ENCODE measurements at regions not wholly inside any gene's neighbourhood (a gene's known extent, or its start where the extent isn't known, plus 50 kb on each side); places are given as distances from the start of the nearest gene placed in this dataset.
A peak's percentile ranks its signal among the peaks of the same experiment; 100 is the strongest.

- intact Hi-C loops (cut with DNase I), result no loop called here
- DNase-seq, result no peak
Observed at GRCh38 chr20:16124911-16125776, 448.1 kb downstream of the KIF16B start.

DNA sequence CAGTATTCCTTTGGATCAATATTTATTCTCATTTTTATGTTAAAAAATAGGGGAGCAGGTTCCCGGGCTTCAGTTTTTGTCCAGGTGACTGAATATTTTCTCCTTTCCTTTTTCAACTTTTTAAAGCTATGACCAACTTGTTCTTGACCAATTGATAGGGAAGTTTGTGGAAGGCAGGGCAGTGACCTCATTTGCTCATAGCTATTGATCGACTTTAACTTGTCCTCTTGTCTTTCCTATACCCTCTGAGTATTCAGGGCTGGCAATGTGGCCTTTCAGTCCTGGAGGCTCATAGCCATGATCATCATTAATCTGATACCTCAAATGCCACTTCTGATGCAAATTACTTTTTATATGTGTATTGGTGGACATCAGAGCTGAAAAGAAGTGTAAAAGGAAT, 448.8 kb downstream of the KIF16B start:
- DNase-seq, result no peak
- intact Hi-C loops (cut with DNase I), result no loop called here

GRCh38 chr20:16123623-16124022, 449.6 kb downstream of the KIF16B start:
- no peak for DNase-seq

DNA sequence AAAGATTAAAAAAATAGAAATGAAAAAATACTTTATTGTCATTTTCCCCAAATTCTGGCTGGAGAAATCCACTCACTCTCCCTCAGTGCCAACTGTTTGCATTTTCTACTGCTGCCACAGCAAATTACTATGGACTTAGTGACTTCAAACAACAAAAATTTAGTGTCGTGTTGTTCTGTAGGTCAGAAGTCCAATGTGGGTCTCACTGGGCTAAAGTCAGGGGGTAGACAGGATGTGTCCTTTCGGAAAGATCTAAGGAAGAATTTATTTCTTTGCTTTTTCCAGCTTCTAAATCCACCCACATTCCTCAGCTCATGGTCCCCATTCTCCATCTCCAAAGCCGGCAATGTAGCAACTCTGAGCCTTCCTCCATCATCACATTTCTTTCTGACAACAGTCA, 453.3 kb downstream of the KIF16B start:
- no peak for DNase-seq
- intact Hi-C loops (cut with DNase I), result no loop called here

More at GRCh38 chr20:16123623-16124022, 449.6 kb downstream of the KIF16B start:
- intact Hi-C loops (cut with DNase I), result no loop called here

- DNase-seq, result no peak
- intact Hi-C loops (cut with DNase I), result no loop called here
Observed at GRCh38 chr20:16115911-16116552, 457.2 kb downstream of the KIF16B start.

DNA sequence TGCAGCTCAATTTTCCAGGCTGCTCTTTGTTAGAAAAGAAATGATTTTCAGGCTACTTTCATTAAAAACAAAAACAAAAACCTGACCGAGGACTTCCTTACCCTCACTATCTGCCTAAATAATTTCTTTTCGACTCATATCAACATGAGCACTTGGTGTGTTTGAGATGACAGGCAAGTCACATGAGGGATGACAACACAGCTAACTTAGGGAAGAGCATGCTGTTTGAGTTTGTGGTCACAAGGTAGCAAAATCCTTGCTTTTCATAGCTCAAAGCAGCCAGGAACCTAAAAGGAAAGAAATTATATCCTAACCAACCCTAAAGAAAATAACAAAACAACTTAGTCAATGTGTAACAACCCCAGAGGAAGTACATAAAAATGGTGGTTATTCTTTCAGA, 459.5 kb downstream of the KIF16B start:
- intact Hi-C loops (cut with DNase I), result no loop called here
- no peak for DNase-seq

- intact Hi-C loops (cut with DNase I), result no loop called here
- no peak for DNase-seq
Observed at GRCh38 chr20:16111852-16112412, 461.3 kb downstream of the KIF16B start.

GRCh38 chr20:16111172-16111832, 461.9 kb downstream of the KIF16B start:
- no peak for DNase-seq
- intact Hi-C loops (cut with DNase I), result no loop called here

DNA sequence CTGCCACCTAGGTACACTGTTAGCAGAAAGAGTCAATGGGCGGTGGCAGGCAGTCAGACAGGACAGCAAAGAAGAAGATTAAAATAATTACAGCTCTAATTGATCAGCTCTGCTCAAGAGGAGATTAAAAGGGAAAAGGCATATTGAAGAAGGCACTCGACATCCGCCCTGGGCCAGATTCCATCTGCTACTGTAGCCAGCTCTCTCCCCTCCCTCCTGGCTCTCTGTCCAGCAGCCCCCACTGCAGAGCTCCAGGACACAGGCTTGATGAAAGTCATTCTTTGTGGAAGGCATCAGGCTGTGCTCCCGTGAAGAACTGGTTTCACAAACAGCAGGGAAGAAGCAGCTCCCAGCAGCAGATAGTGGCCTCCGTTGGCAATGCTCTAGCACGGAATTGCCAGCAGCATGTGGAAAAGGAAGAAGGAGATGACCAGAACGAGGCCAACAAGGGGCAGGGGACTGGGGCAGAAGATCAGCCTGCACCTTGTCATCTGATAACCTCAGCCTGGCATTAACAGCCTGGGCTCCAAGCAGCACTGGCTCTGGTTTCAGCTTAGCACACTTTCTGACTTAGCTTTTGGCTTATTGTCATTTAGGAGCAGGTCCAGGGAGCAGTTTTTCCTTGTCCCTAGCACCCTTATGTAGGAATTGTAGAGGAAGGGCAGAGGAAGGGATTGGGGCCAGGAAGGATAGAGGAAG, 465.9 kb downstream of the KIF16B start:
- DNase-seq, result peak in 9 of 42 donors; percentile 4 to 31 (median 12)
- intact Hi-C loops (cut with DNase I), result no loop called here

DNA sequence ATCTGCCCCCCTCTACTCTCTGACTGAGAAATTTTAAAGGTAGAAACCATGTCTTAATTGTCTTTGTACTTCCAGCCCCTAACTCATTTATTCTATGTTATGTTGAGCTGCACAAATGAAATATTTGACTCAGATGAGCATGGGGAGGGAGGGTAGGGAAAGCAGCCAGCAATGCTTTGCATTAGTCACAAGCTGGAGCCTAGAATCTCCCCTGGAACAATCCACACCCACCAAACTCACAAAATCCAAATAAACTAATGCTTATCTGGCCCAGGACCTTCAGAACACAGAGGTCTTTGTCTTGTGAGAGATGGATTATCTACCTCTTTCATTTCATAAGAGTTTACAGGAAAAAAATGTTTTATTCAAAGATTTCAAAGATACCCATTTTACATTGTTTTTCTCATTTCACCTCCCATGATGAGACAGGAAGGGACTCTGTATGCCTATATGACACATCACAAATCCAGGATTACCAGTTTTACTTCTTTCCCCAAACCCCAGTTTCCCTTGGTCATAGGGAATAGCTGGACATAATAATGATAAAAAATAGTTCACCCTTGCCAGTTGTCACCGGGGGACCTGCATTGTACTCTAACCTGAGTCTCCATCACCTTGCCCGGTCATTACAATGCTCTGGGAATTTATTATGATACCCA, 466.9 kb downstream of the KIF16B start:
- intact Hi-C loops (cut with DNase I), result no loop called here
- DNase-seq, result no peak

DNA sequence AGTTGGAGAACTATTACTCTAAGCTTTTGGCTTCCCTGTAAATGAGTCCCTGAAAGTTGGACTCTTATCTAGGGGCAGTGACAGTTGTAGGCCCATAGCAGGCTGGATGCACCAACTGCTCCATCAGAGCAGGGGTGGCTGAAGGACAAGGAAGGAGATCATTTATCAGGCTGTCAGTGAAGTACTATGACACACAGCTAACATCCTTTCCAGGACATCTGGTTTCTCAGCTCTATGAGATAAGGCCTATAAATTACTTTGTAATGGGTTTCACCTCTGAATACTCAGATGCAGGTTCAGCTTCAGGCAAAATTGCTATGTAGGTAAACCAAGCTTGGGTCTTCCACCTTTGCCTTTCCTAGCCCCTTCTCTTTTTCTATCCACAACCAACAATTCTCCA, 468.5 kb downstream of the KIF16B start:
- intact Hi-C loops (cut with DNase I), result no loop called here
- no peak for DNase-seq

All from head of caudate nucleus (tissue), 42 donors.